SHP77 treated with DMSO at 0.1 percent for 48 hours (cell line): ENCODE measurements at regions not wholly inside any gene's neighbourhood (a gene's known extent, or its start where the extent isn't known, plus 50 kb on each side); places are given as distances from the start of the nearest gene placed in this dataset.
"Not testable (repeated sequence)": the region's sequence is repeated elsewhere in the genome, so short reads cannot be mapped to it uniquely, and the experiment has no call there.

Source experiments
- DNase-seq: peaks from one replicate; lab custom pipeline; 2025; lab: John Stamatoyannopoulos, UW

- DNase-seq = no peak
Measured at GRCh38 chr4:72777436-72777835, 208.4 kb upstream of the ADAMTS3 start.

GRCh38 chr4:72770708-72771107, 201.7 kb upstream of the ADAMTS3 start:
- no peak for DNase-seq

GRCh38 chr4:72768364-72768763, 199.3 kb upstream of the ADAMTS3 start:
- no peak for DNase-seq

DNA sequence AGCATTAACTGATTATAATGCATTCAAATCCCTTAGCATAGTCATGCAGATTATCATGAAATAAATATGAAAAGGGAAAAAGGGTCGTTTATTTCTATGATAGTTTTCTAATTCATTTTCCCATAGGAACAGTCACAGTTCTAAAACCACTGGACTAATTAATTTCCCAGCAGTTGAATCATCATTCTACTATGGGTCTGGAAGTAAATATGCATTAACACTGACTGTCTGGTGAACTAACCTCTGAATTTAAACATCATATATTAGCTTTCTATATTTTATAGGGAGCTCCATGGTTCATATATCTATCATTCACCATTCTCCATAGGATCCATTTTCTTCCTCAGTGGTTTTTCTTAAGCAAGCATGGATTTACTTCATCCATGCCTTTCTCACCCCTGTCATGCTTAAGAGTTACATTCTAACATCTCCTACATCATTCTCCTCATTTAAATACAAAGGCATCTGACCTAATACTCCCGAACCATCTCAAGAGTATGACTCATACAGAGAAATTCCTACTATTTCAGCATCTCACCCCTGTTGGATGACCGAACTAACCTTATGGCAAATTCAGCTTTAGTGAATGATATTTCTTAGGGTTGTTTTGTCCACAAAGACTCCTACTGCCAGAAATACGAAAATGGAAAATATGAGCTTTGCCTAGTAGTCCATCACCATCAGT, 198.7 kb upstream of the ADAMTS3 start:
- DNase-seq = no peak

GRCh38 chr4:72765788-72766187, 196.8 kb upstream of the ADAMTS3 start:
- DNase-seq = not testable (repeated sequence)

DNA sequence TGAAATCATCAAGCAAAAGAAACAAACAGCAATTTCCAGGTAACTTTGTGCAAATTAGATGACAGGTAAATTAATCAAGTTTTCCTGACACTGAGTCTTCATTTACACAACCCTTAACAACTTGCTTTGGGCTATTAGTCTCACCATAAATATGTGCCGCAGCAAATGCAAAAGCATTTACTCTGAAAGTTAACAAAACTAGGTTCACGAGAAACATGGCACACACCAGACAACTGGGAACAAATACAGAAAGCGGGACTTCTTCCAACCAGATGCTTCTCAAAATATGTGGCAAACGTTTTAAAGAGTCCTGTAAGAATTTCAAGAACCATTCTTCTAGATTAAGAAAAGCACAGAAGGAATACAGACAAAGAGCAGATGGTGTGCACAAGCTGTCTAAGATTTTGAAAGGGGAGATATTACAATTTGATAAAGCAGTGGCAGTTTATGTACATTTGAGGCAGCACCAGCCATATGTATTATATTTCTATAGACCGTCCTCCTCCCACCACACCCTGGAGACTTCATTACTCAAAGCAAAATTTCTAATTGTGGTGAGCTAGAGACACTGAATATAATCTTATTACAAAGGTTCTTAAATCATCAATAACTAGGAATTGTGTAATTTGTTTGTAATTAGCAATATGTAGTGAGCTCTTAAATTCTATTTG, 192.5 kb upstream of the ADAMTS3 start:
- DNase-seq = no peak

DNA sequence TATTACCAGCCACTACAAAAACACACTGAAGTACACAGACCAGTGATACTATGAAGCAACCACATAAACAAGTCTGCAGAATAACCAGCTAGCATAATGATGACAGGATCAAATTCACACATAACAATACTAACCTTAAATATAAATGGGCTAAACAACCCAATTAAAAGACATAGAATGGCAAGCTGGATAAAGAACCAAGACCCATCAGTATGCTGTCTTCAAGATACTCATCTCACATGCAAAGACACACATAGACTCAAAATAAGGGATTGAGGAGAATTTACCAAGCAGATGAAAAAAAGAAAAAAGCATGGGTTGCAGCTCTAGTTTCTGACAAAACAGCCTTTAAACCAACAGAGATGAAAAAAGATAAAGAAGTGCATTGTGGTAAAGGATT, 184.4 kb upstream of the ADAMTS3 start:
- not testable (repeated sequence) for DNase-seq

DNA sequence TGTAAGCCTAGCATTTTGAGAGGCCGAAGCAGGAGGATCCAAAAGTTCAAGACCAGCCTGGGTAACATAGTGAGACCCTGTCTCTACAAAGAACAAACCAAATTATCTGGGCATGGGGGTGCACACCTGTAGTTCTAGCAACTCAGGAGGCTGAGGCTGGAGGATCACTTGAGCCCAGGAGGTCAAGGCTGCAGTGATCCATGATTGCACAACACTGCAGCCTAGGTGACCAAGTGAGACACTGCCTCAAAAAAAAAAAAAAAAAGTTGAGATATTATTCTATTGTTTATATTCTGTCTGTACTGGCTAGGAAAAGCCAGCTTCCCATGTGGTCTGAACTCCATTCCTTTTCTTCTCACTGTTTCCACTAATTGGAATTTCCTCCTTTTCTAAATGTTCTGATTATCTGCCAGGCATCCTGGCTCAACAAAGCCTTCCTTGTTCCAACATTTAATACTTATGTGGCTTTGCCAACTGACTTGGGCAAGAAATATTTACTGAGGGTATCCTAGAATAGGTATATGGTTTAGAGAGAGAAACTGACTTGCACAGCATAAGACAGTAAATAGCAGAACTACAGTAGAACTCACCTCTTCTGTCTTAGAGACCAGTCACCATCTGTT, 175.2 kb upstream of the ADAMTS3 start:
- DNase-seq = no peak

DNA sequence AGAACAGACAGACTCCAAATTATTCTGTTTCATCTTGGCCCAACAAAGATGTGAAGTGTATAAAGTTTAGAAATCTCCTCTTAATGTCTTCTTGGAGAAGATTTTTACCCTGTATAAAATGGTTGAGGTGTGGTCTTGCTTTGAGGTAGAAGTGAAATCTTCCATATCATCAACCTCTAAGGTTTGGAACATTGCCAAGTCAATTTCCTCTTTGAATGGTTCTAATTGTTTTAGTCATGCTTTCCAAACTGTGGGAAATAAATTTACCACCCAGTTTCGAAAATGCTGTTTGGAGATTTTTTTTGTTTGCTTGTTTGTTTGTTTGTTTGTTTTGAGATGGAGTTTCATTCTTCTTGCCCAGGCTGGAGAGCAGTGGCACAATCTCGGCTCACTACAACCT, 174.1 kb upstream of the ADAMTS3 start:
- DNase-seq = no peak

GRCh38 chr4:72715299-72715698, 146.3 kb upstream of the ADAMTS3 start:
- no peak for DNase-seq

GRCh38 chr4:72714482-72715279, 145.7 kb upstream of the ADAMTS3 start:
- DNase-seq = no peak

GRCh38 chr4:72712997-72713396, 144.0 kb upstream of the ADAMTS3 start:
- DNase-seq = no peak

GRCh38 chr4:72709475-72709874, 140.5 kb upstream of the ADAMTS3 start:
- no peak for DNase-seq

DNA sequence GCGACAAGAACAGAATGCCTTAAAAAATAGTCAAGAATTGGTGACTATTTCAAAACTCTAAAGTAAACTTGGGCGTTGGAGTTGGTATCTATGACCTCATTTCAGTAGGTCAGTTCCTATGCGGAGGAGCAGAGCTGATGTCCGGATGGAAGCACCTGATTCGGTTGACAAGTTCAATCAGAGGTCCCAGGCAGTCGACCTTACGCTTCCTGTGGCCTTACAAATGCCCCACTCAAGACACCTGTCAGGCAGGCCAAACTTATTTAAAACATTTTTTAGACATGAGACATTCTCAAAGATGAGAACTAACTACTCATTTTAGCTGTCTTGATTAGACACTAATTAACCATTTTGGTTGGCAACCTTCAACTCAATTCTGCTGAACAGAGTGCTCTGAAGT, 137.7 kb upstream of the ADAMTS3 start:
- no peak for DNase-seq

GRCh38 chr4:72704925-72705640, 136.1 kb upstream of the ADAMTS3 start:
- DNase-seq = not testable (repeated sequence)

DNA sequence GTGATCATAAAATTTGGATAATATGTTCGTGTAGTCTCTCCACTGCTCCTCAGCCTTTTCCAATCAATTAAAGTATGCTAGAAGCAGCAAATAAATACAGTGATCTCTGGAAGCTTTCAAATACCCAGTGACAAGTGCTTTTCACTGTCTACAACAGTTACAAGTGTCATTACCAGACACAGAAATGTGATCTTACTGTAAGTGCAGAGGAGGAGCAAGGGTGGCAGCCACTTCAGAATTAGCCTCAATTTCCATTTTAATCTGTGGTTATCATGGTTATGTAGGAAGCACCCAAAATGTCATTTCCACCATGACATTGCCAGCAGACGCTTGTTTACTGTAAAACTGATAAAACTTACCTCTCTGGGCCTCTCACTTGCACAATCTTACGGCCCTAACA, 133.9 kb upstream of the ADAMTS3 start:
- DNase-seq = no peak

DNA sequence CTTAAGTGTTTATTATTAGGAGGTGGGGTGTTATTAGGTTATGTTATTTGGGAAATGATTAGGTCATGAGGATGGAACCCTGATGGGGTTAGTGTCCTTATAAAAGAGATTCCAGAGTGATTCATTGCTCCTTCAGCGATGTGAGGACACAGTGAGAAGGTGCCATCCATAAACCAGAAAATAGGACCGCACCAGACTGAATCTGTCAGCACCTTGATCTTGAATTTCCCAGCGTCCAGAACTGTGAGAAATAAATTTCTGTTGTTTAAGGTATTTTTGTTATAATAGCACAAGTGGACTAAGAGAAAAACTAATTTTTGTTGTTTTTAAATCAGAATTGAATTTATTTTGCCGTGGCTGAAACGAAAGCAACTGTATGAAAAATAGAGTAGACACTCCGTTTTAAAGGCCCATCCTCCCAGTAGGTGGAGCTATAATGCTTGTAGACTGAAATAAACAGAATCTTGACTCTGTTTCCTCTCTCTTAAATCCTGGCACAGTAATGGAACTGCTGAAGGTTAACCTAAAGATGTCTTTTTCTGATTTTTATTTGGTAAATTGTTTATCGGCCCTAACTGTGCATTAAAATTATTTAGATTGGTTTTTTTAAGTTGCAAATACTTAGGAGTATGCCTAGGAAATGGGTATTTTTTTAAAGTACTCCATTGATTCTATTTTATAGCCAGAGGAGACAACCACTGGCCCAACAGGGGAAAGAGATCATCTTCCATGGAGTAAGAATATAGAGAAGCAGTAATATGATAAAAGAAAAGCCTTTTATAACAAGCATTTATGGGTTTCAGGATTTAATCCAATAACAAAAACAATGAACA, 133.2 kb upstream of the ADAMTS3 start:
- peak; percentile 27 for DNase-seq

DNA sequence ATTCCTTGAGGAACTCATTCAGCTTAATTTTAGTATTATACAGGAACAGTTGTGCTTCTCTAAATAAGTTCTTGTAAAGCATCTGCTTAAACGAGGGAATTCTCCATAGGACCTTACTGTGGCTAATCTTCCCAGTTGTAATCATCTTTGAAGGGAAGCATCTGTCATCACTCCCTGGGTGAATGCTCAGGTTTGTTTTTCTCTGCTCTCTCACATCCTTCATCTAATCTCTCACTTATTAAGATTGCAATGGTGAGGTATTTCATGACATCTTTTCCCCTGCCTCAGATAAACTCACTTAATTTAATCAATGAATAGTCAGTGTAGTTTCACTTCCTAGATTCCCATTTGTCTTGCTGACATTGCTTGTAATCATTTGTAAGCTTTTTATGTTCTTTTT, 121.8 kb upstream of the ADAMTS3 start:
- no peak for DNase-seq

GRCh38 chr4:72689923-72690322, 120.9 kb upstream of the ADAMTS3 start:
- no peak for DNase-seq

DNA sequence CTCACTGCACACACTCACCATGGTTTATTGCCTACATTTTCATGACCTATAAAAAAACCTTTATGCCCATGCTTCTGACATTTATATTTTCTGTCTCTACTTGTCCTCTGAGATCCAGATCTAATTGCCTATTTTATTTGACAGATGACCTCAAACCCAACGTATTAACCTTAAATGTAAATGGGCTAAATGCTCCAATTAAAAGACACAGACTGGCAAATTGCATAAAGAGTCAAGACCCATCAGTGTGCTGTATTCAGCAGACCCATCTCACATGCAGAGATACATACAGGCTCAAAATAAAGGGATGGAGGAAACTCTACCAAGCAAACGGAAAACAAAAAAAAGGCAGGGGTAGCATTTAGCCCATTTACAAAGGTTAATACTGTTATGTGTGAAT, 117.4 kb upstream of the ADAMTS3 start:
- not testable (repeated sequence) for DNase-seq

DNA sequence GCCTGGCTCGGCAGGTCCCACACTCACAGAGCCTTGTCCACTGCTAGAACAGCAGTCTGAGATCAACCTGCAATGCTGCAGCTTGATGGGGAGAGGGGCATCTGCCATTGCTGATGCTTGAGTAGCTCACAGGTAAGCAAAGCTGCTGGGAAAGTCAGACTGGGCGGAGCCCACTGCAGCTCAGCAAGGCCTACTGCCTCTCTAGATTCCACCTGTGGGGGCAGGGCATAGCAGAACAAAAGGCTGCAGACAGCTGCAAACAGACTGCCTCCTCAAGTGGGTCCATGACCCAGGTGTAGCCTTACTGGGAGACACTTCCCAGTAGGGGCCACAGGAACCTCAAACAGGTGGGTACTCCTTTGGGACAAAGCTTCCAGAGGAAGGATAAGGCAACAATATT, 110.6 kb upstream of the ADAMTS3 start:
- DNase-seq = no peak
